T-cell (primary cell): ENCODE measurements at regions not wholly inside any gene's neighbourhood (a gene's known extent, or its start where the extent isn't known, plus 50 kb on each side); places are given as distances from the start of the nearest gene placed in this dataset.

Experiments used
- ATAC-seq, 4 experiments: fragments of 200-7000 bp in 3 of 4; fragments of 150-1000 bp in 1 of 4; cut with Tn5 transposase; replicated peaks in 1 of 4; 1 replicate in 3 of 4; 2 replicates in 1 of 4; pipeline ENCODE4 v1.10.0; 2021; ENCODE audit warnings: moderate library complexity in 3 of 4, mild to moderate bottlenecking in 2 of 4, moderate number of reproducible peaks in 1 of 4
- CTCF ChIA-PET, 2 donors: fragments of 300-600 bp; sonication (Branson Sonifier 250); formaldehyde crosslinking; loops; one replicate each; lab custom pipeline; 2022; ENCODE audit warnings: antibody characterized with exemption in 2 of 2; lab: Charles Lee
- POLR2A ChIA-PET, 2 donors: fragments of 300-600 bp; sonication (Branson Sonifier 250); formaldehyde crosslinking; loops; one replicate each; lab custom pipeline; 2022; ENCODE audit warnings: antibody characterized with exemption in 2 of 2; lab: Charles Lee
- DNase-seq, 35 experiments: peaks; one replicate each; pipeline versions ENCODE4 v3.0.0 to v3.0.0-alpha.2; 2013 to 2023
- H3K27ac ChIP-seq: one replicate; pipeline ENCODE4 v1.5.1; 2013; ENCODE audit warnings: low read length
- H3K27me3 ChIP-seq, 2 experiments: replicated peaks in 1 of 2; 1 replicate in 1 of 2; 2 replicates in 1 of 2; pipeline versions ENCODE4 v1.6.1 to v1.7.0; 2013; ENCODE audit warnings: low read length in 1 of 2, mixed read lengths in 1 of 2; ENCODE audit not compliant: control insufficient read depth in 2 of 2, insufficient read depth in 2 of 2; ENCODE audit errors: extremely low read depth in 1 of 2
- H3K36me3 ChIP-seq, 2 donors: 1 replicate in 1 of 2; 2 replicates in 1 of 2; pipeline versions ENCODE4 v1.6.1 to v1.7.0; 2013; ENCODE audit warnings: low read length in 1 of 2; ENCODE audit not compliant: control insufficient read depth in 2 of 2, insufficient read depth in 1 of 2; ENCODE audit errors: extremely low read depth in 1 of 2
- H3K4me1 ChIP-seq, 2 experiments: 1 replicate in 1 of 2; 2 replicates in 1 of 2; pipeline versions ENCODE4 v1.6.1 to v1.7.0; 2013; ENCODE audit warnings: low read length in 2 of 2, mixed read lengths in 1 of 2; ENCODE audit not compliant: insufficient read depth in 2 of 2, control insufficient read depth in 1 of 2; ENCODE audit errors: extremely low read depth in 1 of 2
- H3K4me3 ChIP-seq, 2 donors: 1 replicate in 1 of 2; 2 replicates in 1 of 2; pipeline versions ENCODE4 v1.5.1 to v1.7.0; 2013; ENCODE audit warnings: mild to moderate bottlenecking in 2 of 2, low read length in 1 of 2, moderate library complexity in 1 of 2; ENCODE audit not compliant: control insufficient read depth in 1 of 2; ENCODE audit errors: extremely low read depth in 1 of 2
- H3K9me3 ChIP-seq: 2 replicates; pipeline ENCODE4 v1.7.0; 2013
- H3K27ac Mint-ChIP-seq, 2 donors: one replicate each; pipeline ENCODE4 v1.8.0; 2020 to 2021; ENCODE audit warnings: mild to moderate bottlenecking in 2 of 2, mixed read lengths in 2 of 2
- H3K27me3 Mint-ChIP-seq, 2 donors: one replicate each; pipeline ENCODE4 v1.8.0; 2021 to 2022; ENCODE audit warnings: mixed read lengths in 2 of 2
- H3K36me3 Mint-ChIP-seq: one replicate; pipeline ENCODE4 v1.8.0; 2021; ENCODE audit warnings: mixed read lengths
- H3K4me1 Mint-ChIP-seq, 3 donors: one replicate each; pipeline ENCODE4 v1.8.0; 2020 to 2022; ENCODE audit warnings: mixed read lengths in 3 of 3, mild to moderate bottlenecking in 1 of 3
- H3K4me3 Mint-ChIP-seq, 3 donors: one replicate each; pipeline ENCODE4 v1.8.0; 2020 to 2022; ENCODE audit warnings: mild to moderate bottlenecking in 3 of 3, mixed read lengths in 3 of 3, moderate library complexity in 3 of 3
- H3K9me3 Mint-ChIP-seq, 3 donors: one replicate each; pipeline ENCODE4 v1.8.0; 2020 to 2022; ENCODE audit warnings: mixed read lengths in 3 of 3
- WGBS: methylation state at CpG from one replicate; pipeline ENCODE4 v1.1.5; 2013; ENCODE audit warnings: missing lambda C conversion rate; ENCODE audit not compliant: insufficient coverage; 5-methylcytosine and 5-hydroxymethylcytosine counted together

DNA sequence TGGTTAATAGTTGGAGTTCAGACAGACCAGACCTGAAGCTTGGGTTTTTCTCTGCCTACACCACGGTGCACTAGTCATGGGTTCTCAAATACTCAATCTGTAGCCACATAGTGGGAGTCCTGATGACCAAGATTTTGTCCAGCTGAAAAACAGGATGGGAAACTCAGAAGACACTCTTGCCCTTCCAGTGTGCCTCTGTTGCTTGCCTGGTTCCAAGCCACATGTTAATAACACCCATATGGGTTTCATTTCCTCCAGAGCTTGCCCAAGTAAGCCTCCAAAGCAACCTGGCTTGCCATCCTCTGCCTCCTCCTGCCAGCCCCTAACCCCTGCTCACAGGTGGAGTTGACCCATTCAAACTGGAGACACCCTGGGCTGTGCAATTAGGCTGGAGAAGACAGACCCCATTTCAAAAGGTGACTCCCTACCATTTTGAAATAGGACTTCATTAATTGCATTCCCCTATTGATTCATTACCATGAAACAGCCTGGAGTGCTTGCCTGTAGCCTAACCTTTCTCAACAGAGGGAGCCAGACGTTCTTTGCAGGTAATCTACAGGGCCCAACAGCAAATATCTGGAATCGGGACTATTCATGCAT lies 108.0 kb upstream of the HABP2 start:
- DNase-seq: no peak
- Histone ChIP-seq H3K4me3 (no peak overlapping the region), H3K27me3 (no peaks in the 10 kb centered on the region), H3K27ac (no peak overlapping the region), H3K36me3 (no peaks in the 10 kb centered on the region), H3K9me3 (no peaks in the 10 kb centered on the region), H3K4me1 (no peaks in the 10 kb centered on the region)
- WGBS: 73% methylated on average over 3 of the region's 3 CpGs
- peaks cover 17 to 21% of the 10 kb centered on the region in 2 donors for H3K27me3 Mint-ChIP-seq
- H3K27ac Mint-ChIP-seq: no peak overlapping the region
- ChIA-PET CTCF (no interaction called here), POLR2A (no interaction called here)
- no peak overlapping the region for H3K4me3 Mint-ChIP-seq
- no peaks in the 10 kb centered on the region for H3K4me1 Mint-ChIP-seq
- ATAC-seq: no peak
- no peaks in the 10 kb centered on the region for H3K36me3 Mint-ChIP-seq
- H3K9me3 Mint-ChIP-seq: no peaks in the 10 kb centered on the region

GRCh38 chr10:113445736-113446135 lies 107.1 kb upstream of the HABP2 start:
- no peak for DNase-seq
- ChIA-PET POLR2A (no interaction called here), CTCF (no interaction called here)
- no peak overlapping the region for H3K27ac Mint-ChIP-seq
- no peaks in the 10 kb centered on the region for H3K36me3 ChIP-seq
- H3K27ac ChIP-seq: no peak overlapping the region
- no peaks in the 10 kb centered on the region for H3K4me1 Mint-ChIP-seq
- no peak overlapping the region for H3K4me3 Mint-ChIP-seq
- H3K27me3 ChIP-seq: no peaks in the 10 kb centered on the region
- ATAC-seq: no peak
- H3K4me1 ChIP-seq: no peaks in the 10 kb centered on the region
- no peaks in the 10 kb centered on the region for H3K9me3 Mint-ChIP-seq
- no peaks in the 10 kb centered on the region for H3K36me3 Mint-ChIP-seq
- no peak overlapping the region for H3K4me3 ChIP-seq
- peaks cover 18 to 23% of the 10 kb centered on the region in 2 donors for H3K27me3 Mint-ChIP-seq
- 93% methylated on average over 3 of the region's 5 CpGs for WGBS
- H3K9me3 ChIP-seq: no peaks in the 10 kb centered on the region

DNA sequence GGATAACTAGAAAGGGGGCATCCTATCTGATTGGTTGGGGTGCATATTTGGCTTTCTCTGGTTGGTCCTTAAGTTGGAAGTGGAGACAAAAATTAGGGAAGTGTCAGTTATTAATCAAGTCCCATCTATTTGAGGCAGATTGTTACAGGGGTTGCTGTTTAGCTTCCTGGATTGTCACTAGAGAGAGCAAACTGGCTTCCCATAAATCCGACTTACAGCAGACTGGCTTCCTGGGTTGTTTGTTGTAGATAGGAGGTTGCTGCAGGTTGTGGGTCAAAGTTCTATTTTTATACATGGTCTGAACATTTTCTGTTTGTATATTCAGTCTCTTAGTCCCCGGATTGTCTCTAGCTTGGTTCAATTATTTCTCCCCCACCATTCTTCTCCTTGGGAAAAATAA lies 106.1 kb upstream of the HABP2 start:
- DNase-seq (no peak), ATAC-seq (no peak)
- no peak overlapping the region for H3K4me3 ChIP-seq
- no peaks in the 10 kb centered on the region for H3K9me3 Mint-ChIP-seq
- H3K27ac Mint-ChIP-seq: no peak overlapping the region
- no peaks in the 10 kb centered on the region for H3K4me1 Mint-ChIP-seq
- no peaks in the 10 kb centered on the region for H3K27me3 ChIP-seq
- no peaks in the 10 kb centered on the region for H3K36me3 ChIP-seq
- no peaks in the 10 kb centered on the region for H3K9me3 ChIP-seq
- H3K4me1 ChIP-seq: no peaks in the 10 kb centered on the region
- H3K27ac ChIP-seq: no peak overlapping the region
- H3K27me3 Mint-ChIP-seq: peaks cover 20 to 22% of the 10 kb centered on the region in 2 donors
- POLR2A ChIA-PET: no interaction called here
- H3K36me3 Mint-ChIP-seq: no peaks in the 10 kb centered on the region
- CTCF ChIA-PET: no interaction called here
- H3K4me3 Mint-ChIP-seq: no peak overlapping the region
- no CpG with 5 or more reads among the region's 2 CpGs for WGBS

- no peaks in the 10 kb centered on the region for H3K36me3 Mint-ChIP-seq
- no peak for DNase-seq
- no peak overlapping the region for H3K27ac Mint-ChIP-seq
- WGBS: 90% methylated on average over 1 of the region's 1 CpG
- H3K36me3 ChIP-seq: no peaks in the 10 kb centered on the region
- H3K4me3 ChIP-seq: no peak overlapping the region
- H3K27ac ChIP-seq: no peak overlapping the region
- H3K27me3 ChIP-seq: peaks cover 0 to 2% of the 10 kb centered on the region in 2 experiments
- no peak for ATAC-seq
- ChIA-PET CTCF (no interaction called here), POLR2A (no interaction called here)
- no peaks in the 10 kb centered on the region for H3K4me1 Mint-ChIP-seq
- peaks cover 21 to 22% of the 10 kb centered on the region in 2 donors for H3K27me3 Mint-ChIP-seq
- no peaks in the 10 kb centered on the region for H3K9me3 ChIP-seq
- H3K9me3 Mint-ChIP-seq: no peaks in the 10 kb centered on the region
- H3K4me1 ChIP-seq: no peaks in the 10 kb centered on the region
- H3K4me3 Mint-ChIP-seq: no peak overlapping the region
These were observed 105.6 kb upstream of the HABP2 start for GRCh38 chr10:113447278-113447677.

DNA sequence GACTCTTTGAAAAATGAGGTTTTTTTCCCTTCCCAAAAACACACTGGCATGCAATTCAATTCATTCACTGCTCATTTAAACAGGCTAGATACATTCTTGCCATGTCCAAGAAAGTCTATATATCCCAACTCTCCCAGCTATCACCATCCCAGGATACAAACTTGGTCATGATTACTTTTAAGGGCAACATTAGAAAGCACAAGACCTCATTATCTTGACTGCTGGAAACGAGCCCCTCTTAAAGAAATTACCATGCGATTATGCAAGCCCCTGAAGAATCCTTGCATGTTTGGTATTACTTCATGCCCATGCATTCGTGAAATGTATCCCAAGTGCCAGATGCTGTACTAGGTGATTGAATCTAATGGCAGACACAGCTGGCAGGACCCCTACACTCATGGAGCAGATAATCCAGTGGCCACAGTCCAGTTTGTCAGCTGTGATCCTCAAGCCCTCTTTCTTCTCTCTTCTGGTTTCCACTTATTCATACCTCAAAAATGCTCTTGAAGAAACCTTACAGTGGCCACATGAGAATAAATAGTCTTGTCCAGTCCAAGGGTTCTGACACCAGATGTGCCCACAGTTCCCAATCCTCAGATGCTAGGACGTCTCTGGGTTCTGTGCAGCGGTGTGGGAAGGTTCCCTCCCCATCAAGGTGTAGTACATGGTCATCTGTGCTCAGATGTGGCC lies 103.7 kb upstream of the HABP2 start:
- no peaks in the 10 kb centered on the region for H3K4me1 Mint-ChIP-seq
- no peak overlapping the region for H3K27ac Mint-ChIP-seq
- ATAC-seq (no peak), DNase-seq (no peak)
- Histone ChIP-seq H3K36me3 (no peaks in the 10 kb centered on the region), H3K4me3 (no peak overlapping the region), H3K4me1 (no peaks in the 10 kb centered on the region), H3K27ac (no peak overlapping the region), H3K9me3 (no peaks in the 10 kb centered on the region), H3K27me3 (peaks cover 0 to 5% of the 10 kb centered on the region in 2 experiments)
- H3K4me3 Mint-ChIP-seq: no peak overlapping the region
- ChIA-PET CTCF (no interaction called here), POLR2A (no interaction called here)
- peaks cover 21 to 27% of the 10 kb centered on the region in 2 donors for H3K27me3 Mint-ChIP-seq
- no peaks in the 10 kb centered on the region for H3K36me3 Mint-ChIP-seq
- H3K9me3 Mint-ChIP-seq: no peaks in the 10 kb centered on the region
- 71% methylated on average over 5 of the region's 5 CpGs for WGBS

- Mint-ChIP-seq H3K4me3 (no peak overlapping the region), H3K36me3 (no peaks in the 10 kb centered on the region), H3K27ac (no peak overlapping the region), H3K27me3 (peaks cover 21 to 27% of the 10 kb centered on the region in 2 donors), H3K4me1 (no peaks in the 10 kb centered on the region), H3K9me3 (no peaks in the 10 kb centered on the region)
- DNase-seq (no peak), ATAC-seq (no peak)
- Histone ChIP-seq H3K36me3 (no peaks in the 10 kb centered on the region), H3K27ac (no peak overlapping the region), H3K27me3 (peaks cover 0 to 14% of the 10 kb centered on the region in 2 experiments), H3K4me3 (no peak overlapping the region), H3K4me1 (peaks cover 0 to 4% of the 10 kb centered on the region in 2 experiments), H3K9me3 (no peaks in the 10 kb centered on the region)
- WGBS: 86% methylated on average over 2 of the region's 9 CpGs
- CTCF ChIA-PET: no interaction called here
- POLR2A ChIA-PET: no interaction called here
These were observed 102.6 kb upstream of the HABP2 start for GRCh38 chr10:113450046-113450804.
